Midbrain (tissue), 1 donor: ENCODE measurements at regions not wholly inside any gene's neighbourhood (a gene's known extent, or its start where the extent isn't known, plus 50 kb on each side); places are given as distances from the start of the nearest gene placed in this dataset.

Experiments used
- DNase-seq: peaks from one replicate; lab custom pipeline; 2025; lab: John Stamatoyannopoulos, UW

DNA sequence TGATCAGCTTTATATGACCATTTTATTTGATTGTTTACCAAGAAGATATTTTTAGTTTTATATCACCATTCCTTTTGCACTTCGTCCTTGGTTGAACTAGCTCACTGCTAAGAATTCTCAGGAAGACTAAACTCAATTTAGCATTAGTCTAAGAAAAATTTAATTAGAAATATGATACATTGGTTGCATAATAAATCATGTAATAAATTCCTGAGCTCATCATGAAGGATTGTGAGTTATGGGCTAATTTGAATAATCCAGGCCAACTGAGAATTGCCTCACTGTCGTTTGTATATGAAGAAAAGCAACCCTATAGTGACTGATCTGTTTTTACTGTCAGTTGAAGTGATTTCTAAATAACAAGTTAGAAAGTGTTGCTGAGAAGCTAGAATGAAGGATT lies 725.5 kb downstream of the DNAJB9 start:
- no peak for DNase-seq

- DNase-seq, result no peak
Measured at GRCh38 chr7:109308816-109309215, 739.1 kb downstream of the DNAJB9 start.

DNA sequence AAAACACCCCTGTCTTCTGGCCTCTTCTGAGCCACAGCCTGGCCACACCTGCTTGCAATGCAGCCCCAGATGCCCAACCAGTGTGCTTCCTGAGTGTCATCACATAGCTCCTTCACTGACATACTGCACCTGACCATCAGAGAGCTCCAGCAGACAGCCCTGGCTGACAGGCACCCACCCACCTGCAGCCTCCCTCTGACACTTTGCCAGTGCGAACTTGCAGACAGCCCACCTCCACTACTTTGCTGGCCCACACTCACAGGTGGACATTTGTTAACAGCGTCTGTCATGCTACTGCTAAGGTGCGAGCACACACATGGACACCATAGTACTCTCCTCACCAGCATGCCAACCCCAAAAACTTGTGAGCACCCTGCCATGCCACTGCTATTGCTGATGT lies 740.1 kb downstream of the DNAJB9 start:
- no peak for DNase-seq

GRCh38 chr7:109318136-109318535 lies 748.5 kb downstream of the DNAJB9 start:
- DNase-seq, result no peak

- DNase-seq, result no peak
Measured at GRCh38 chr7:109322833-109323232, 753.2 kb downstream of the DNAJB9 start.

DNA sequence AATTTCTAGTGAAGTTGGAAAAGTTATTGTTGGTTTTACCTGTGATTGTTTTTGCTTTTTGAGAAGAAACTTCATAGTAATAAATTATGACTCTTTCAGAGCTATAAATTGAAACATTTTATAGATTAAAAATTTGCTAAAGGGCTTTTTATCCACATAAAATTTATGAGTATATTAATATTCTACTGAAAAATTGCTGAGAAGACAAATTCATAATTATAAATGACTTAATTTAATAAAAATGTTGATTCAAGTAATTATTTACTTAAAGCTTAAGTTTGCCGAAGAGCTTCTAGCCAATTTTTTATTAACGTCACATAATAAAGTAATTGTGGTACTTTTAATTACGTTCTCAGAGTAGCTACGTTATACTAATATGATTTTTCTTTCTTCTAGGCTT lies 761.7 kb downstream of the DNAJB9 start:
- no peak for DNase-seq

DNA sequence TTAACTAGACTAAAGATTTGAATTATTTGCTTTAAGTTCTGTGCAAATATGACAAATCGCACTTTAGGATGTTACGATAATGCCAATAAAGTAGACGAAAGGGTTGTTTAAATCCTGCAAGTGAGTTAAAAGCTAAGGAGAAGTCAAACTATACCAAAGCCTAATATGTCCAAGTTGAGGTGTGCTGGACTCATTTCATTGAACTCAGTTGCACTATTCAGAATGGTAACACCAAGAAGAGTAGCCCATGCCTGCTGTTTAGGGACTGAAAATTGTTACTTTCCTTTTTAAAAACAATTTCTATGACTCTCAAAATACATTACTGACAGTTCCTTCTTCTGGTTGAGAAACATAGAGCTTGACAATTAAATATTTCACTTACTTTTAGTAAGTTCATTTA lies 766.3 kb downstream of the DNAJB9 start:
- DNase-seq, result no peak

DNA sequence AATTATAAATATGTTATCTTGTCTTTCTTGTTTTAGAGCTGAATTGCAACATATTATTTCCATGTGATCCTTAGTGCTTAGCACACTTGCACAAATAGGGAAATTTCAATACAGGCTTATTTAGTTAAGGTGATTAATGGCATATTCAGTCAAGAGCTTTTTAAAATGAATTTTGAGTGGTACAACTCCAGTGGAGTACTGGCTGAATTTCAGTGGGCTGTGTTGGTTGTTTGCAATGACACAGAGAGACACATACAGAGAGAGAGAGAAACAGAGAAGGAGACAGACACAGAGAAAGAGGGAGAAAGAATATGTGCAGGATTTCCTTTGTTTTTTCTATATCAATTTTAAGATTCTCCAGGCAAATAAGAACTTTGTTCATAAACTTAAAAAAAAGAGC lies 766.9 kb downstream of the DNAJB9 start:
- DNase-seq, result no peak

DNA sequence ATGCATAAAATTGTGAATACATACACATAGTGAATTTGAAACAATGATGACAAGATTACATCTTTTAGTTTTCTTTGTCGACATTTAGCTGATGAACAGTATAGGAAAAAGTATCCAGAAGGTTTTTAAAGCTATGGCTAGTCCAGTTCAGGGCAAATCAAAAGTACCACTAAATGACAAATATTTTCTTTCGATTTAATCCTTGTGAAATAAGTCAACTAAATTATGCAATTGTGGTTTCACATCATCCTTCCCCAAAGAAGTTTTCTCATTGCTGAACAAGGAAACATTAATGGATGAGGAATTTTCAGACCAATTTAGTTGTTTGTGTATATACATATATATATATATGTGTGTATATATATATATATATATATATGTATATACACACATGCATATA lies 774.0 kb downstream of the DNAJB9 start:
- no peak for DNase-seq

GRCh38 chr7:109351493-109351892 lies 781.8 kb downstream of the DNAJB9 start:
- DNase-seq, result no peak

DNA sequence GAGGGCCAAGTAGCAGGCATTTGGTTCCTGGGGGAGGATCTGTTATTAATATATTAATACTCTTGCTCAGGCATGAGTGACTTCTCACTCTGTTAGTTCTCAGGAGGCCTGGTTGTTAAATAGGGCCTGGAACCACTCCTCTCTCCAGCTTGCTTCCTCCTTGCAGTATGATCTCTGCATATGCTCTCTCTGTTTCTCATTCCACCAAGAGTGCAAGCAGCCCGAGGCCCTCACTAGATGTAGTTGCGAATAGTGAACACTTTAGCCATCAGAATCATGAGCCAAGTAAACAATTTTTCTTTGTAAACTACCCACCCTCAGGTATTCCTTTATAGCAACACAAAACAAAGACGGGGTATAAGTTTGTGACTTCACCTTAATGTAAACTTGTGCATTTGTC lies 784.3 kb downstream of the DNAJB9 start:
- DNase-seq, result no peak

DNA sequence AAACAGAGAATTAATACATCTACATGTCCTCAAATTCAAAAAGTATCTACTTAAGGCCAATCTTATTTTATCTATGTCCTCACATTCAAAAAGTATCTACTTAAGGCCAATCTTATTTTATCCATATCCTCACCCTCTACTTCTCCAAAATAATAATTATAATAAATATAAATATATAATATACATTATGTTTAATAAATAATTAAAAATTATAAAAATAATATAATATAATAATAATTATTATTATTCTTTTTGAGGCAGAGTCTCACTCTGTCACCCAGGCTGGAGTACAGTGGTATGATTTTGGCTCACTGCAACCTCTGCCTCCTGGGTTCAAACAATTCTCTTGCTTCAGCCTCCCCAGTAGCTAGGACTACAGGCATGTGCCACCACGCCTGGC lies 784.9 kb downstream of the DNAJB9 start:
- no peak for DNase-seq

DNA sequence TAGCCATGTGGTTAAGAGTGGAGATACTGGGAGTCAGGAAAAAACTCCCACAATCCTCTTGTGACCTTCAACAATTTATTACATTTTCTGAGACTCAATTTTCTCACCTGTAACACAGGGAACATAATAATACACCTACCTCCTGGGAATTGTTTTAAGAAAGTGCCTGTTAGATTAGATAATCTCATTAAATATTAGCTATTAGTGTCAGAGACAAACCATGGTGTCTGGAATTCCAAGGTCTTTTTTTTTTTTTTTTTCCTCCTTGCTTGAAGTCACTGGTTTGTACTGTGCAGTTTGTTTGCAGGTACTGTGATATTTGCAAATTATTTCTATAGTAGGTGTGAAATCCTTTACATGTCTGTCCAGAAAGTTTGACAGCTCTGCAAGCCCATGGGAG lies 806.1 kb downstream of the DNAJB9 start:
- DNase-seq, result no peak

DNA sequence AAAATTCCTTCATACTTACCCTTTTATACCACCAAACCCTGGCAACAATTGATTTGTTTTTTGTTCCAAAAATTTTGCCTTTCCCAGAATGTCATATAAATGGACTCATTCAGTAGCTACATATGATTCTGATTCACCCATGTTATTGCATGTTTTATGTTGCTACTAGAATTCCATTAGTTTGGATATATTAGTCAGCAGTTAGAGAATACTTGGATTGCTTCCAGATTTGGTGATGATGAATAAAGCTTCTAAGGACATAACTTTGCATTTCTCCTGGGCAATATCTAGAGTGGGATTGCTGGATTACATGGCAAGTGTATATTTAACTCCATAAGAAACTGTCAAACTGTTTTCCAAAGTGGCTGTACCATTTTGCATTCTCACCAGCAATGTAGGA lies 806.9 kb downstream of the DNAJB9 start:
- no peak for DNase-seq

GRCh38 chr7:109377076-109377884 lies 807.6 kb downstream of the DNAJB9 start:
- no peak for DNase-seq

GRCh38 chr7:109386959-109387358 lies 817.3 kb downstream of the DNAJB9 start:
- no peak for DNase-seq

DNA sequence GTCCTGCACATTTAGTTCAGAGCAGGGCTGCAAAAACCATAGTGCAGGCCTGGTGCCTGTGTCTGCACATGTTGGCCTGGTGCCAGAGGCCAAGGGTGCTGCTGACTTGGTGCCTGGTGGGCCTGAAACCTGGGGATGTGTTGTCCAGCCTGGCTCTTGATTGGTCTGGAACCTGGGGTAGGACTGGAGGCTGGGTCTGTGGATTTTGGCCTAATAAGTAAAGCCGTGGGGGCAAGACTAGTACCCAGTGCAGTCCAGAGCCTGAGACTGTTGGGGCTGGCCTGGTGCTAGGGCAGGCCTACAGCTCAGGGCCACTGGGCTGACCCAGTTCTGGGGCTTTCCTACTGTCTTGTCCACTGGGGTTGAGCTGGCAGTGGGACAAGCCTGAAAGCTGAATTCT lies 817.9 kb downstream of the DNAJB9 start:
- DNase-seq, result no peak

DNA sequence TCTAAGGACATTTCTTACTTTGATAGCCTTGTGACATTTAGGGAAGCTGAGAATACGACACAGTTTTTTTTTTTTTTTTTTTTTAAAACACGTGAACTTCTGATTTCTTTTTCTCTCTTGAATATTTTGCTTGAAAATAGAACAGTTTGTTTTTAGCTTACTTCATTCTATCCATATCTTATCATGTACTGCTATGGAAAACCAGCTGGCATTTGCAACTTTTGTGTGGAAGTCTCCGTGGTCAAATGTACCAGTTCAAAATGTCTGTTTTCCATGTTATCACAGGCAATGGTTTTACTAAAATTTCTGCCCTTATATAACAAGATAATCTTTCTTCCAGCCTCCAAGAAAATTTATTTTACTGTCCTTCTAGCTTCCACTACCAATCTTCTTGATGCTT lies 821.6 kb downstream of the DNAJB9 start:
- DNase-seq, result no peak

- no peak for DNase-seq
Measured at GRCh38 chr7:109402107-109402506, 832.4 kb downstream of the DNAJB9 start.

GRCh38 chr7:109407756-109408155 lies 838.1 kb downstream of the DNAJB9 start:
- DNase-seq, result no peak

DNA sequence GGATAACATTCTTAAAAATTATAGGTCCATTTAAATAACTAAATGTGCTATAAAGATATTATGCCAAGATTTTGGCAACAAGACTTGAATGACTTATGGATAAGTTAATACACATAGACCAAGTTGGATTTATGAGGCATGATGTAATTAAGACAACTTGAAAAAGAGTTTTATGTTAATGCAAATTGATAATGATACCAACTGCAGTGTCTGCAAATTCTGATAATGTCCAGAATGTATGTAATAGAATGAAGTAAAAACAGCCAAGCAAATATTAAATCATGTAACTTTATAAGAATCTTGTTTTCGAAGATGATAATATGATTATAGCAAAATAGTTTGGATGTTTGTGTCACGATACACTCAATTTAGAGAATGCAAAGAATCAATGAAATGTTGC lies 868.3 kb downstream of the DNAJB9 start:
- DNase-seq, result no peak

GRCh38 chr7:109449760-109450159 lies 880.1 kb downstream of the DNAJB9 start:
- no peak for DNase-seq

- DNase-seq, result no peak
Measured at GRCh38 chr7:109456116-109456515, 886.4 kb downstream of the DNAJB9 start.

- DNase-seq, result no peak
Measured at GRCh38 chr7:109460296-109460695, 890.6 kb downstream of the DNAJB9 start.
